ENCODE measurements at regions not wholly inside any gene's neighbourhood (a gene's known extent, or its start where the extent isn't known, plus 50 kb on each side); places are given as distances from the start of the nearest gene placed in this dataset.
"Not testable (repeated sequence)": the region's sequence is repeated elsewhere in the genome, so short reads cannot be mapped to it uniquely, and the experiment has no call there.

- H3K4me2 ChIP-seq (ENCODE audit: low read length): no peak overlapping the region
- H2BK5ac ChIP-seq (ENCODE audit: low read depth, low read length, poor library complexity): no peak overlapping the region
- no peak overlapping the region for H4K8ac ChIP-seq (ENCODE audit: low read depth, low read length)
- DNase-seq: no peak
- H4K91ac ChIP-seq (ENCODE audit: low read depth, low read length): no peak overlapping the region
- H3K36me3 ChIP-seq (ENCODE audit: control insufficient read depth in 1 of 2, insufficient read depth in 2 of 2, low read length in 2 of 2): no peaks in the 10 kb centered on the region
- H3K9ac ChIP-seq (ENCODE audit: low read length): no peak overlapping the region
- H2BK12ac ChIP-seq (ENCODE audit: low read length): no peak overlapping the region
- no peak overlapping the region for H3K18ac ChIP-seq (ENCODE audit: low read length)
- H3K4me1 ChIP-seq (ENCODE audit: control insufficient read depth in 1 of 2, insufficient read depth in 2 of 2, low read length in 2 of 2): no peaks in the 10 kb centered on the region
- no peak overlapping the region for H3K4me3 ChIP-seq (ENCODE audit: low read depth, low read length)
- H3K23ac ChIP-seq (ENCODE audit: low read length): no peak overlapping the region
- no peak overlapping the region for H3K4ac ChIP-seq (ENCODE audit: low read depth, low read length)
- H4K12ac ChIP-seq (ENCODE audit: low read depth, low read length): no peak overlapping the region
- H3K9me3 ChIP-seq (ENCODE audit: insufficient read depth, low read depth, low read length): no peaks in the 10 kb centered on the region
- H2AK5ac ChIP-seq (ENCODE audit: low read length): no peak overlapping the region
- H3K27me3 ChIP-seq (ENCODE audit: insufficient read depth, low read length): no peaks in the 10 kb centered on the region
- H3K79me2 ChIP-seq (ENCODE audit: control insufficient read depth, insufficient read depth, low read length, poor library complexity): no peaks in the 10 kb centered on the region
- no peak overlapping the region for H3K27ac ChIP-seq (ENCODE audit: low read depth, low read length)
- H3K79me1 ChIP-seq (ENCODE audit: low read length): no peaks in the 10 kb centered on the region
- H2AFZ ChIP-seq (ENCODE audit: insufficient read depth, low read length, poor library complexity): no peak overlapping the region
- no peak overlapping the region for H3K14ac ChIP-seq (ENCODE audit: low read length)
- H2BK120ac ChIP-seq (ENCODE audit: insufficient read depth, low read length, poor library complexity): no peak overlapping the region
Observed at GRCh38 chrX:140422501-140422900, 82.4 kb downstream of the SOX3 start.

- not testable (repeated sequence) for H4K91ac ChIP-seq (ENCODE audit: low read depth, low read length); H3K4me2 ChIP-seq (ENCODE audit: low read length); H3K14ac ChIP-seq (ENCODE audit: low read length); H2BK5ac ChIP-seq (ENCODE audit: low read depth, low read length, poor library complexity); H2BK120ac ChIP-seq (ENCODE audit: insufficient read depth, low read length, poor library complexity); H3K23ac ChIP-seq (ENCODE audit: low read length); H4K12ac ChIP-seq (ENCODE audit: low read depth, low read length); DNase-seq; H3K9me3 ChIP-seq (ENCODE audit: insufficient read depth, low read depth, low read length); H3K79me2 ChIP-seq (ENCODE audit: control insufficient read depth, insufficient read depth, low read length, poor library complexity); H3K27me3 ChIP-seq (ENCODE audit: insufficient read depth, low read length); H3K36me3 ChIP-seq (ENCODE audit: control insufficient read depth in 1 of 2, insufficient read depth in 2 of 2, low read length in 2 of 2); H2AK5ac ChIP-seq (ENCODE audit: low read length); H4K8ac ChIP-seq (ENCODE audit: low read depth, low read length); H3K9ac ChIP-seq (ENCODE audit: low read length); H2AFZ ChIP-seq (ENCODE audit: insufficient read depth, low read length, poor library complexity); H3K4ac ChIP-seq (ENCODE audit: low read depth, low read length); H3K4me1 ChIP-seq (ENCODE audit: control insufficient read depth in 1 of 2, insufficient read depth in 2 of 2, low read length in 2 of 2); H3K79me1 ChIP-seq (ENCODE audit: low read length); H3K4me3 ChIP-seq (ENCODE audit: low read depth, low read length); H3K18ac ChIP-seq (ENCODE audit: low read length); H3K27ac ChIP-seq (ENCODE audit: low read depth, low read length); H2BK12ac ChIP-seq (ENCODE audit: low read length)
- WGBS (ENCODE audit: extremely low coverage, insufficient coverage, insufficient read length): no CpG with 5 or more reads among the region's 1 CpG
Observed at GRCh38 chrX:140402131-140402530, 102.7 kb downstream of the SOX3 start.

GRCh38 chrX:140396326-140396725 lies 108.5 kb downstream of the SOX3 start:
- not testable (repeated sequence) for H3K18ac ChIP-seq (ENCODE audit: low read length)

GRCh38 chrX:140393507-140393906 lies 111.4 kb downstream of the SOX3 start:
- no peak overlapping the region for H4K91ac ChIP-seq (ENCODE audit: low read depth, low read length)
- DNase-seq: no peak
- H2BK120ac ChIP-seq (ENCODE audit: insufficient read depth, low read length, poor library complexity): no peak overlapping the region
- no peak overlapping the region for H2BK5ac ChIP-seq (ENCODE audit: low read depth, low read length, poor library complexity)
- H3K4me3 ChIP-seq (ENCODE audit: low read depth, low read length): no peak overlapping the region
- H3K79me1 ChIP-seq (ENCODE audit: low read length): no peaks in the 10 kb centered on the region
- H2AK5ac ChIP-seq (ENCODE audit: low read length): no peak overlapping the region
- no peaks in the 10 kb centered on the region for H3K27me3 ChIP-seq (ENCODE audit: insufficient read depth, low read length)
- H3K4ac ChIP-seq (ENCODE audit: low read depth, low read length): no peak overlapping the region
- H4K8ac ChIP-seq (ENCODE audit: low read depth, low read length): no peak overlapping the region
- no peak overlapping the region for H2AFZ ChIP-seq (ENCODE audit: insufficient read depth, low read length, poor library complexity)
- no peaks in the 10 kb centered on the region for H3K36me3 ChIP-seq (ENCODE audit: control insufficient read depth in 1 of 2, insufficient read depth in 2 of 2, low read length in 2 of 2)
- H3K18ac ChIP-seq (ENCODE audit: low read length): no peak overlapping the region
- H3K4me2 ChIP-seq (ENCODE audit: low read length): no peak overlapping the region
- H3K79me2 ChIP-seq (ENCODE audit: control insufficient read depth, insufficient read depth, low read length, poor library complexity): no peaks in the 10 kb centered on the region
- no peak overlapping the region for H4K12ac ChIP-seq (ENCODE audit: low read depth, low read length)
- H3K27ac ChIP-seq (ENCODE audit: low read depth, low read length): no peak overlapping the region
- no peak overlapping the region for H3K23ac ChIP-seq (ENCODE audit: low read length)
- no peak overlapping the region for H2BK12ac ChIP-seq (ENCODE audit: low read length)
- H3K14ac ChIP-seq (ENCODE audit: low read length): no peak overlapping the region
- H3K4me1 ChIP-seq (ENCODE audit: control insufficient read depth in 1 of 2, insufficient read depth in 2 of 2, low read length in 2 of 2): no peaks in the 10 kb centered on the region
- H3K9me3 ChIP-seq (ENCODE audit: insufficient read depth, low read depth, low read length): no peaks in the 10 kb centered on the region
- no peak overlapping the region for H3K9ac ChIP-seq (ENCODE audit: low read length)

More at GRCh38 chrX:140396326-140396725, 108.5 kb downstream of the SOX3 start:
- not testable (repeated sequence) for H3K4ac ChIP-seq (ENCODE audit: low read depth, low read length); H3K79me1 ChIP-seq (ENCODE audit: low read length); H3K36me3 ChIP-seq (ENCODE audit: control insufficient read depth in 1 of 2, insufficient read depth in 2 of 2, low read length in 2 of 2); H3K27ac ChIP-seq (ENCODE audit: low read depth, low read length); H2AFZ ChIP-seq (ENCODE audit: insufficient read depth, low read length, poor library complexity); H3K4me3 ChIP-seq (ENCODE audit: low read depth, low read length); H3K23ac ChIP-seq (ENCODE audit: low read length); H3K14ac ChIP-seq (ENCODE audit: low read length); H3K27me3 ChIP-seq (ENCODE audit: insufficient read depth, low read length); H2AK5ac ChIP-seq (ENCODE audit: low read length); H4K91ac ChIP-seq (ENCODE audit: low read depth, low read length); H3K4me2 ChIP-seq (ENCODE audit: low read length); H3K9me3 ChIP-seq (ENCODE audit: insufficient read depth, low read depth, low read length); H2BK5ac ChIP-seq (ENCODE audit: low read depth, low read length, poor library complexity); H3K9ac ChIP-seq (ENCODE audit: low read length); H2BK120ac ChIP-seq (ENCODE audit: insufficient read depth, low read length, poor library complexity); H3K4me1 ChIP-seq (ENCODE audit: control insufficient read depth in 1 of 2, insufficient read depth in 2 of 2, low read length in 2 of 2); H4K12ac ChIP-seq (ENCODE audit: low read depth, low read length); H3K79me2 ChIP-seq (ENCODE audit: control insufficient read depth, insufficient read depth, low read length, poor library complexity); H4K8ac ChIP-seq (ENCODE audit: low read depth, low read length); DNase-seq; H2BK12ac ChIP-seq (ENCODE audit: low read length)

- Histone ChIP-seq H2BK12ac (ENCODE audit: low read length) (no peak overlapping the region), H3K4me2 (ENCODE audit: low read length) (no peak overlapping the region), H3K79me2 (ENCODE audit: control insufficient read depth, insufficient read depth, low read length, poor library complexity) (no peaks in the 10 kb centered on the region), H2BK120ac (ENCODE audit: insufficient read depth, low read length, poor library complexity) (no peak overlapping the region), H3K18ac (ENCODE audit: low read length) (no peak overlapping the region), H4K12ac (ENCODE audit: low read depth, low read length) (no peak overlapping the region), H3K27me3 (ENCODE audit: insufficient read depth, low read length) (no peaks in the 10 kb centered on the region), H3K23ac (ENCODE audit: low read length) (no peak overlapping the region), H3K4ac (ENCODE audit: low read depth, low read length) (no peak overlapping the region), H3K9me3 (ENCODE audit: insufficient read depth, low read depth, low read length) (no peaks in the 10 kb centered on the region), H4K91ac (ENCODE audit: low read depth, low read length) (no peak overlapping the region), H3K27ac (ENCODE audit: low read depth, low read length) (no peak overlapping the region), H4K8ac (ENCODE audit: low read depth, low read length) (no peak overlapping the region), H3K36me3 (ENCODE audit: control insufficient read depth in 1 of 2, insufficient read depth in 2 of 2, low read length in 2 of 2) (no peaks in the 10 kb centered on the region), H2BK5ac (ENCODE audit: low read depth, low read length, poor library complexity) (no peak overlapping the region), H2AK5ac (ENCODE audit: low read length) (no peak overlapping the region), H2AFZ (ENCODE audit: insufficient read depth, low read length, poor library complexity) (no peak overlapping the region), H3K4me1 (ENCODE audit: control insufficient read depth in 1 of 2, insufficient read depth in 2 of 2, low read length in 2 of 2) (no peaks in the 10 kb centered on the region), H3K14ac (ENCODE audit: low read length) (no peak overlapping the region), H3K79me1 (ENCODE audit: low read length) (no peaks in the 10 kb centered on the region), H3K4me3 (ENCODE audit: low read depth, low read length) (no peak overlapping the region), H3K9ac (ENCODE audit: low read length) (no peak overlapping the region)
- no CpG with 5 or more reads among the region's 3 CpGs for WGBS (ENCODE audit: extremely low coverage, insufficient coverage, insufficient read length)
- DNase-seq: no peak
Observed at GRCh38 chrX:140391313-140391712, 113.6 kb downstream of the SOX3 start.

Measured in trophoblast cell (in vitro differentiated cells and primary cell).